H9 (cell line): ENCODE measurements at regions not wholly inside any gene's neighbourhood (a gene's known extent, or its start where the extent isn't known, plus 50 kb on each side); places are given as distances from the start of the nearest gene placed in this dataset.

Experiments used
- DNase-seq: peaks from one replicate; pipeline ENCODE4 v3.0.0-alpha.2; 2017
- H2AFZ ChIP-seq: one replicate; pipeline ENCODE4 v1.6.1; 2013; ENCODE audit warnings: mild to moderate bottlenecking, low read length, control low read depth, moderate library complexity
- H2AK5ac ChIP-seq: 2 replicates; pipeline ENCODE4 v1.6.1; 2013; ENCODE audit warnings: low read length, control low read depth, mixed read lengths; ENCODE audit not compliant: insufficient read length
- H2BK120ac ChIP-seq: one replicate; pipeline ENCODE4 v1.6.1; 2013; ENCODE audit warnings: low read depth, mild to moderate bottlenecking, low read length, control low read depth, inconsistent platforms; ENCODE audit not compliant: poor library complexity, severe bottlenecking
- H2BK12ac ChIP-seq: 2 replicates; pipeline ENCODE4 v1.6.1; 2013; ENCODE audit warnings: low read length, control low read depth, mixed read lengths, low read depth; ENCODE audit not compliant: insufficient read length
- H2BK15ac ChIP-seq: 2 replicates; pipeline ENCODE4 v1.6.1; 2013; ENCODE audit warnings: low read depth, low read length, control low read depth
- H2BK20ac ChIP-seq: one replicate; pipeline ENCODE4 v1.6.1; 2013; ENCODE audit warnings: low read depth, mild to moderate bottlenecking, low read length, control low read depth, inconsistent platforms; ENCODE audit not compliant: poor library complexity, severe bottlenecking
- H2BK5ac ChIP-seq: 2 replicates; pipeline ENCODE4 v1.6.1; 2013; ENCODE audit warnings: low read length, control low read depth, mixed read lengths; ENCODE audit not compliant: insufficient read length
- H3K14ac ChIP-seq: 2 replicates; pipeline ENCODE4 v1.6.1; 2013; ENCODE audit warnings: low read length, control low read depth; ENCODE audit not compliant: insufficient read depth
- H3K18ac ChIP-seq: 2 replicates; pipeline ENCODE4 v1.6.1; 2013; ENCODE audit warnings: low read depth, mild to moderate bottlenecking, mixed read lengths, low read length, control low read depth; ENCODE audit not compliant: insufficient read length
- H3K23ac ChIP-seq: 2 replicates; pipeline ENCODE4 v1.6.1; 2013; ENCODE audit warnings: low read length, control low read depth, mixed read lengths, low read depth; ENCODE audit not compliant: insufficient read length
- H3K23me2 ChIP-seq: 2 replicates; pipeline ENCODE4 v1.6.1; 2013; ENCODE audit warnings: low read depth, mild to moderate bottlenecking, mixed read lengths, low read length, control low read depth; ENCODE audit not compliant: insufficient read length, poor library complexity, severe bottlenecking
- H3K27ac ChIP-seq: 2 replicates; pipeline ENCODE4 v1.5.1; 2013; ENCODE audit warnings: low read length, control low read depth, mixed read lengths, low read depth; ENCODE audit not compliant: insufficient read length
- H3K27me3 ChIP-seq: 2 replicates; pipeline ENCODE4 v1.6.1; 2013; ENCODE audit warnings: low read length, control low read depth, inconsistent platforms; ENCODE audit not compliant: insufficient read depth
- H3K4ac ChIP-seq: 2 replicates; pipeline ENCODE4 v1.6.1; 2013; ENCODE audit warnings: low read depth, mild to moderate bottlenecking, control low read depth, inconsistent platforms, low read length, moderate library complexity
- H3K4me1 ChIP-seq: 2 replicates; pipeline ENCODE4 v1.6.1; 2013; ENCODE audit warnings: low read length, control low read depth, inconsistent platforms; ENCODE audit not compliant: insufficient read depth
- H3K4me2 ChIP-seq: 2 replicates; pipeline ENCODE4 v1.6.1; 2013; ENCODE audit warnings: low read length, control low read depth, mixed read lengths; ENCODE audit not compliant: insufficient read length, insufficient read depth
- H3K56ac ChIP-seq: 2 replicates; pipeline ENCODE4 v1.6.1; 2013; ENCODE audit warnings: low read depth, mild to moderate bottlenecking, mixed read lengths, low read length, control low read depth; ENCODE audit not compliant: insufficient read length
- H3K79me1 ChIP-seq: 2 replicates; pipeline ENCODE4 v1.6.1; 2013; ENCODE audit warnings: low read depth, mild to moderate bottlenecking, moderate library complexity, low read length, control low read depth, inconsistent platforms; ENCODE audit not compliant: insufficient read depth, poor library complexity, severe bottlenecking
- H3K79me2 ChIP-seq: 2 replicates; pipeline ENCODE4 v1.6.1; 2013; ENCODE audit warnings: low read length, control low read depth, inconsistent platforms; ENCODE audit not compliant: insufficient read depth
- H3K9ac ChIP-seq: 2 replicates; pipeline ENCODE4 v1.6.1; 2013; ENCODE audit warnings: low read length, control low read depth, mixed read lengths; ENCODE audit not compliant: insufficient read length; ENCODE audit errors: extremely low read depth
- H3K9me3 ChIP-seq: one replicate; pipeline ENCODE4 v1.6.1; 2013; ENCODE audit warnings: low read depth, low read length, inconsistent platforms; ENCODE audit not compliant: control insufficient read depth
- H3T11ph ChIP-seq: one replicate; pipeline ENCODE4 v1.6.1; 2013; ENCODE audit warnings: mild to moderate bottlenecking, low read length, control low read depth, inconsistent platforms
- H4K20me1 ChIP-seq: one replicate; pipeline ENCODE4 v1.6.1; 2013; ENCODE audit not compliant: control insufficient read depth, insufficient read length, insufficient read depth
- H4K5ac ChIP-seq: 2 replicates; pipeline ENCODE4 v1.6.1; 2013; ENCODE audit warnings: low read depth, mild to moderate bottlenecking, mixed read lengths, low read length, control low read depth; ENCODE audit not compliant: insufficient read length
- H4K8ac ChIP-seq: replicated peaks from 2 replicates; pipeline ENCODE4 v1.6.1; 2013; ENCODE audit warnings: low read length, control low read depth, mixed read lengths, low read depth; ENCODE audit not compliant: insufficient read length
- H4K91ac ChIP-seq: 2 replicates; pipeline ENCODE4 v1.6.1; 2013; ENCODE audit warnings: low read depth, mild to moderate bottlenecking, moderate library complexity, mixed read lengths, low read length, control low read depth; ENCODE audit not compliant: insufficient read length
- H3K27ac Mint-ChIP-seq, 3 experiments: 2 replicates in 2 of 3; 3 replicates in 1 of 3; pipeline ENCODE4 v1.8.0; 2020 to 2021; ENCODE audit warnings: mixed read lengths in 3 of 3, mild to moderate bottlenecking in 1 of 3, moderate library complexity in 1 of 3
- H3K27me3 Mint-ChIP-seq: 2 replicates; pipeline ENCODE4 v1.8.0; 2021; ENCODE audit warnings: low read depth, mild to moderate bottlenecking, moderate library complexity, mixed read lengths
- H3K36me3 Mint-ChIP-seq, 3 experiments: 2 replicates in 2 of 3; 3 replicates in 1 of 3; pipeline ENCODE4 v1.8.0; 2020 to 2021; ENCODE audit warnings: low read depth in 3 of 3, mixed read lengths in 3 of 3; ENCODE audit not compliant: insufficient read depth in 1 of 3
- H3K4me1 Mint-ChIP-seq, 2 experiments: 2 replicates each; pipeline ENCODE4 v1.8.0; 2020; ENCODE audit warnings: mixed read lengths in 2 of 2
- H3K4me3 Mint-ChIP-seq, 2 experiments: 2 replicates in 1 of 2; 3 replicates in 1 of 2; pipeline ENCODE4 v1.8.0; 2020 to 2021; ENCODE audit warnings: mild to moderate bottlenecking in 2 of 2, mixed read lengths in 2 of 2, moderate library complexity in 1 of 2
- H3K9me3 Mint-ChIP-seq, 2 experiments: 2 replicates in 1 of 2; 3 replicates in 1 of 2; pipeline ENCODE4 v1.8.0; 2020; ENCODE audit warnings: mild to moderate bottlenecking in 2 of 2, mixed read lengths in 2 of 2, moderate library complexity in 1 of 2
- WGBS: extraction: QIAGEN DNeasy Blood & Tissue Kit; methylation state at CpG from one replicate; pipeline ENCODE4 v1.1.7; 2013; ENCODE audit warnings: missing lambda C conversion rate, low lambda C conversion rate, mixed read lengths; ENCODE audit not compliant: insufficient read length; ENCODE audit errors: extremely low coverage; 5-methylcytosine and 5-hydroxymethylcytosine counted together
- TF ChIP-seq, protein P1 (sequence below): fragments of 200-600 bp; sonication (generic); conservative IDR thresholded peaks from 3 replicates; pipeline ENCODE4 v1.8.0; 2021; ENCODE audit warnings: antibody characterized with exemption, mild to moderate bottlenecking

- TF ChIP-seq, protein P1, sequence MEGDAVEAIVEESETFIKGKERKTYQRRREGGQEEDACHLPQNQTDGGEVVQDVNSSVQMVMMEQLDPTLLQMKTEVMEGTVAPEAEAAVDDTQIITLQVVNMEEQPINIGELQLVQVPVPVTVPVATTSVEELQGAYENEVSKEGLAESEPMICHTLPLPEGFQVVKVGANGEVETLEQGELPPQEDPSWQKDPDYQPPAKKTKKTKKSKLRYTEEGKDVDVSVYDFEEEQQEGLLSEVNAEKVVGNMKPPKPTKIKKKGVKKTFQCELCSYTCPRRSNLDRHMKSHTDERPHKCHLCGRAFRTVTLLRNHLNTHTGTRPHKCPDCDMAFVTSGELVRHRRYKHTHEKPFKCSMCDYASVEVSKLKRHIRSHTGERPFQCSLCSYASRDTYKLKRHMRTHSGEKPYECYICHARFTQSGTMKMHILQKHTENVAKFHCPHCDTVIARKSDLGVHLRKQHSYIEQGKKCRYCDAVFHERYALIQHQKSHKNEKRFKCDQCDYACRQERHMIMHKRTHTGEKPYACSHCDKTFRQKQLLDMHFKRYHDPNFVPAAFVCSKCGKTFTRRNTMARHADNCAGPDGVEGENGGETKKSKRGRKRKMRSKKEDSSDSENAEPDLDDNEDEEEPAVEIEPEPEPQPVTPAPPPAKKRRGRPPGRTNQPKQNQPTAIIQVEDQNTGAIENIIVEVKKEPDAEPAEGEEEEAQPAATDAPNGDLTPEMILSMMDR = no peak
- no peaks in the 10 kb centered on the region for H3K9me3 ChIP-seq
- no peak overlapping the region for H4K8ac ChIP-seq
- Mint-ChIP-seq H3K36me3 (peaks cover 12 to 29% (median 21%) of the 10 kb centered on the region in 3 experiments), H3K4me3 (no peak overlapping the region), H3K4me1 (no peaks in the 10 kb centered on the region), H3K27me3 (no peaks in the 10 kb centered on the region), H3K9me3 (peaks cover 14 to 29% of the 10 kb centered on the region in 2 experiments), H3K27ac (no peak overlapping the region)
- no peak overlapping the region for H2BK20ac ChIP-seq
- H3K56ac ChIP-seq = no peak overlapping the region
- no peak overlapping the region for H3K9ac ChIP-seq
- H3K4ac ChIP-seq = no peak overlapping the region
- H3K27me3 ChIP-seq = no peaks in the 10 kb centered on the region
- no peak overlapping the region for H3T11ph ChIP-seq
- H2AK5ac ChIP-seq = no peak overlapping the region
- no peak for DNase-seq
- no peak overlapping the region for H2BK120ac ChIP-seq
- H2BK15ac ChIP-seq = no peak overlapping the region
- H2BK5ac ChIP-seq = no peak overlapping the region
- H3K4me1 ChIP-seq = no peaks in the 10 kb centered on the region; the same call in 1 of the 2 replicates
- no CpG with 5 or more reads among the region's 1 CpG for WGBS
- no peak overlapping the region for H3K14ac ChIP-seq
- no peak overlapping the region for H3K4me2 ChIP-seq
- H2BK12ac ChIP-seq = no peak overlapping the region
- no peaks in the 10 kb centered on the region for H4K20me1 ChIP-seq
- H3K79me1 ChIP-seq = no peaks in the 10 kb centered on the region
- H3K27ac ChIP-seq = no peak overlapping the region
- H3K18ac ChIP-seq = no peak overlapping the region
- H4K91ac ChIP-seq = no peak overlapping the region
- H2AFZ ChIP-seq = no peak overlapping the region
- H3K23me2 ChIP-seq = no peaks in the 10 kb centered on the region
- no peak overlapping the region for H4K5ac ChIP-seq
- H3K79me2 ChIP-seq = no peaks in the 10 kb centered on the region
- no peak overlapping the region for H3K23ac ChIP-seq
Measured at GRCh38 chr6:94600636-94601035, 976.7 kb upstream of the MANEA start.
